H1 (cell line): ENCODE measurements at regions not wholly inside any gene's neighbourhood (a gene's known extent, or its start where the extent isn't known, plus 50 kb on each side); places are given as distances from the start of the nearest gene placed in this dataset.
A peak's percentile ranks its signal among the peaks of the same experiment; 100 is the strongest.

ENCODE experiments used
- CTCF ChIA-PET: fragments of 300-600 bp; sonication (Branson Sonifier 250); formaldehyde crosslinking; loops from one replicate; lab custom pipeline; 2021; ENCODE audit not compliant: partially characterized antibody; lab: Charles Lee
- POLR2A ChIA-PET: fragments of 300-600 bp; sonication (Branson Sonifier 250); formaldehyde crosslinking; loops from one replicate; lab custom pipeline; 2021; ENCODE audit warnings: inconsistent platforms; ENCODE audit not compliant: partially characterized antibody; lab: Charles Lee
- DNase-seq, 2 experiments: peaks; one replicate each; pipeline versions ENCODE4 v3.0.0 to v3.0.0-alpha.2; 2010 to 2022; ENCODE audit warnings: low spot score in 2 of 2, low read depth in 1 of 2, mixed read lengths in 1 of 2
- FAIRE-seq: peaks from 2 replicates; lab custom pipeline; 2011; peaks lifted over from hg19 to GRCh38; lab: Jason Lieb, UNC
- H2AFZ ChIP-seq: 2 replicates; pipeline ENCODE4 v1.8.1; 2012; ENCODE audit warnings: low read length, inconsistent platforms
- H2AK5ac ChIP-seq: 2 replicates; pipeline ENCODE4 v1.6.1; 2013; ENCODE audit warnings: low read depth, low read length
- H2BK120ac ChIP-seq: replicated peaks from 2 replicates; pipeline ENCODE3; 2013; ENCODE audit warnings: low read depth, low read length, inconsistent platforms
- H2BK12ac ChIP-seq: 2 replicates; pipeline ENCODE4 v1.6.1; 2013; ENCODE audit warnings: low read depth, low read length
- H2BK15ac ChIP-seq: 2 replicates; pipeline ENCODE4 v1.6.1; 2013; ENCODE audit warnings: low read length
- H2BK20ac ChIP-seq: 2 replicates; pipeline ENCODE4 v1.6.1; 2013; ENCODE audit warnings: low read length
- H2BK5ac ChIP-seq: 2 replicates; pipeline ENCODE4 v1.6.1; 2013; ENCODE audit warnings: low read depth, low read length
- H3K14ac ChIP-seq: 2 replicates; pipeline ENCODE4 v1.6.1; 2013; ENCODE audit warnings: inconsistent platforms; ENCODE audit not compliant: insufficient read length
- H3K18ac ChIP-seq: 2 replicates; pipeline ENCODE4 v1.6.1; 2013; ENCODE audit warnings: low read length; ENCODE audit errors: extremely low read depth
- H3K23ac ChIP-seq: 2 replicates; pipeline ENCODE4 v1.6.1; 2013; ENCODE audit warnings: inconsistent platforms; ENCODE audit not compliant: insufficient read length
- H3K23me2 ChIP-seq: 2 replicates; pipeline ENCODE4 v1.6.1; 2013; ENCODE audit warnings: low read depth, low read length
- H3K27ac ChIP-seq: 2 replicates; pipeline ENCODE4 v1.6.1; 2011; ENCODE audit warnings: low read depth, low read length, inconsistent platforms
- H3K27me3 ChIP-seq, 4 experiments: replicated peaks in 1 of 4; 1 replicate in 1 of 4; 2 replicates in 3 of 4; pipeline versions ENCODE4 v1.6.1 to v1.8.1; 2011 to 2013; ENCODE audit warnings: low read length in 3 of 4, mild to moderate bottlenecking in 3 of 4, inconsistent platforms in 2 of 4, mixed read lengths in 2 of 4, moderate library complexity in 1 of 4; ENCODE audit not compliant: control insufficient read depth in 3 of 4, insufficient read depth in 3 of 4; ENCODE audit errors: extremely low read depth in 1 of 4
- H3K36me3 ChIP-seq, 4 experiments: 2 replicates each; pipeline versions ENCODE4 v1.6.1 to v1.8.1; 2011 to 2013; ENCODE audit warnings: mild to moderate bottlenecking in 4 of 4, low read length in 3 of 4, moderate library complexity in 2 of 4, control low read depth in 1 of 4, inconsistent platforms in 1 of 4; ENCODE audit not compliant: insufficient read depth in 4 of 4, control insufficient read depth in 2 of 4
- H3K4ac ChIP-seq: replicated peaks from 2 replicates; pipeline ENCODE3; 2013; ENCODE audit warnings: low read length, low read depth, mixed read lengths, inconsistent platforms; ENCODE audit not compliant: insufficient read length
- H3K4me1 ChIP-seq, 4 experiments: replicated peaks in 1 of 4; 1 replicate in 1 of 4; 2 replicates in 3 of 4; pipeline versions ENCODE4 v1.6.1 to v1.8.1; 2011 to 2013; ENCODE audit warnings: low read length in 3 of 4, inconsistent platforms in 2 of 4, mixed read lengths in 1 of 4; ENCODE audit not compliant: insufficient read depth in 4 of 4, control insufficient read depth in 3 of 4
- H3K4me2 ChIP-seq, 2 experiments: 2 replicates each; pipeline versions ENCODE4 v1.6.1 to v1.8.1; 2011 to 2013; ENCODE audit warnings: low read depth in 2 of 2, low read length in 2 of 2, control low read depth in 1 of 2, inconsistent platforms in 1 of 2, mild to moderate bottlenecking in 1 of 2; ENCODE audit not compliant: insufficient read depth in 1 of 2
- H3K4me3 ChIP-seq, 4 experiments: fragments of 200-600, 300-600 bp in 1 of 4; sonication (generic), shearing (Covaris generic), sonication (Bioruptor Twin) in 1 of 4; 2 replicates each; pipeline versions ENCODE4 v1.5.1 to v1.8.1; 2011 to 2016; ENCODE audit warnings: low read length in 4 of 4, low read depth in 3 of 4, control low read depth in 2 of 4, inconsistent platforms in 2 of 4, mild to moderate bottlenecking in 2 of 4, mixed read lengths in 1 of 4, moderate library complexity in 1 of 4; ENCODE audit not compliant: insufficient read depth in 2 of 4; ENCODE audit errors: extremely low read depth in 1 of 4
- H3K56ac ChIP-seq: replicated peaks from 2 replicates; pipeline ENCODE3; 2013; ENCODE audit warnings: low read depth, mild to moderate bottlenecking, mixed read lengths, low read length, inconsistent platforms; ENCODE audit not compliant: insufficient read length
- H3K79me1 ChIP-seq: 2 replicates; pipeline ENCODE4 v1.6.1; 2013; ENCODE audit warnings: low read depth, low read length, control low read depth
- H3K79me2 ChIP-seq, 2 experiments: 2 replicates each; pipeline versions ENCODE4 v1.6.1 to v1.8.1; 2012 to 2013; ENCODE audit warnings: low read length in 2 of 2, mild to moderate bottlenecking in 2 of 2, inconsistent platforms in 1 of 2; ENCODE audit not compliant: insufficient read depth in 2 of 2, control insufficient read depth in 1 of 2
- H3K9ac ChIP-seq, 4 experiments: replicated peaks in 1 of 4; 1 replicate in 1 of 4; 2 replicates in 3 of 4; pipeline versions ENCODE4 v1.6.1 to v1.8.1; 2011 to 2013; ENCODE audit warnings: low read depth in 3 of 4, low read length in 3 of 4, control low read depth in 2 of 4, mild to moderate bottlenecking in 2 of 4, moderate library complexity in 2 of 4, inconsistent platforms in 1 of 4; ENCODE audit errors: extremely low read depth in 1 of 4
- H3K9me3 ChIP-seq, 2 experiments: 2 replicates each; pipeline versions ENCODE4 v1.6.1 to v1.8.1; 2012 to 2013; ENCODE audit warnings: mild to moderate bottlenecking in 2 of 2, moderate library complexity in 2 of 2, control low read depth in 1 of 2, inconsistent platforms in 1 of 2, low read depth in 1 of 2, low read length in 1 of 2, mixed read lengths in 1 of 2; ENCODE audit not compliant: insufficient read depth in 2 of 2
- H4K20me1 ChIP-seq, 2 experiments: replicated peaks in 1 of 2; 2 replicates each; pipeline versions ENCODE3 to v1.8.1; 2011 to 2013; ENCODE audit warnings: inconsistent platforms in 2 of 2, low read length in 2 of 2, mild to moderate bottlenecking in 1 of 2; ENCODE audit not compliant: insufficient read depth in 2 of 2, control insufficient read depth in 1 of 2
- H4K5ac ChIP-seq: 2 replicates; pipeline ENCODE4 v1.6.1; 2013; ENCODE audit warnings: low read length, low read depth, mixed read lengths, inconsistent platforms; ENCODE audit not compliant: insufficient read length
- H4K8ac ChIP-seq: 2 replicates; pipeline ENCODE4 v1.8.0; 2013; ENCODE audit warnings: mild to moderate bottlenecking, moderate library complexity, low read length, inconsistent platforms; ENCODE audit not compliant: insufficient read depth; ENCODE audit errors: extremely low read depth
- H4K91ac ChIP-seq: replicated peaks from 2 replicates; pipeline ENCODE3; 2013; ENCODE audit warnings: low read length, mixed read lengths, inconsistent platforms; ENCODE audit not compliant: insufficient read length
- BCL11A ChIP-seq, 2 experiments: IDR thresholded peaks; one replicate each; pipeline ENCODE4 v1.6.1; 2011; ENCODE audit warnings: low read depth in 2 of 2, low read length in 2 of 2, mild to moderate bottlenecking in 2 of 2
- CBX5 ChIP-seq: fragments of 300-800, 300-1000 bp; sonication (generic); IDR thresholded peaks from 2 replicates; pipeline ENCODE4 v1.7.1; 2016; ENCODE audit warnings: antibody characterized with exemption, low read length, low read depth
- CREB1 ChIP-seq: IDR thresholded peaks from 2 replicates; pipeline ENCODE4 v1.6.1; 2012; ENCODE audit warnings: inconsistent platforms
- JUND ChIP-seq: IDR thresholded peaks from 2 replicates; pipeline ENCODE4 v1.6.1; 2011; ENCODE audit warnings: mild to moderate bottlenecking, improper control_type of control experiment, low read length
- TAF1 ChIP-seq: IDR thresholded peaks from 2 replicates; pipeline ENCODE4 v1.6.1; 2011; ENCODE audit warnings: mild to moderate bottlenecking, low read depth, low read length
- ZNF274 ChIP-seq: IDR thresholded peaks from 2 replicates; pipeline ENCODE4 v1.7.0; 2012; ENCODE audit warnings: low read length, borderline replicate concordance; ENCODE audit errors: extremely low read depth
- WGBS, 2 experiments: shearing (Covaris generic) in 1 of 2; methylation state at CpG; one replicate each; pipeline versions ENCODE4 v1.1.6 to v1.1.7; 2013 to 2015; ENCODE audit warnings: low lambda C conversion rate in 2 of 2, mixed read lengths in 2 of 2, inconsistent platforms in 1 of 2, low coverage in 1 of 2, missing lambda C conversion rate in 1 of 2; ENCODE audit not compliant: insufficient replicate concordance in 2 of 2, insufficient coverage in 1 of 2, insufficient read length in 1 of 2; ENCODE audit errors: extremely low coverage in 1 of 2, missing lambda C conversion rate in 1 of 2; 5-methylcytosine and 5-hydroxymethylcytosine counted together

DNA sequence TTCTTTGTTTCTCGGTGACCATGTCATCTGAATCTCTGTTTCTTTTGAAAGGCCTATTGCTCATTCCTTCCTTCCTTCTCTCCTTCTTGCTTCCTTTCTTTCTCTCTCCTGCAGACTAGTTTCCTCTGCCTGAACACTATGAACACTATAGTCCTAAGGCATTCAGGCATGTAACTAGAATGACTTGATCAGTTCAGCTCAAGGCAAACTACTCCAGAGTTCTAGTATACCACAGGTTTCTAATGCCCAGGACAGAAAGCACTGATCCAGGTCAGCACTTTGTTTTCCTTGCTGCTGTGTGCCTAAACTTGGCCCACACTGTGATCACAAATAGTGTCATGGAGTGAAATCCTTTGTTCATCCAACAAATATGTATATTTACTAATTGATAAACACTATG, 324.1 kb upstream of the GJE1 start:
- Histone ChIP-seq H3K79me1 (no peaks in the 10 kb centered on the region), H2BK15ac (no peak overlapping the region), H3K36me3 (no peaks in the 10 kb centered on the region), H2BK20ac (no peak overlapping the region), H2BK12ac (no peak overlapping the region), H3K4me1 (peaks cover 0 to 3% (median 0%) of the 10 kb centered on the region in 4 experiments; a peak in 1 of 7 replicates), H3K4me2 (no peak overlapping the region), H2AK5ac (no peak overlapping the region), H4K5ac (no peak overlapping the region), H4K8ac (no peak overlapping the region), H3K18ac (no peak overlapping the region), H2BK5ac (no peak overlapping the region), H2BK120ac (no peak overlapping the region), H3K23ac (no peak overlapping the region), H3K4ac (no peak overlapping the region), H2AFZ (peak overlapping the region; percentile 21; the same call in 1 of the 2 replicates), H3K9me3 (no peaks in the 10 kb centered on the region), H3K23me2 (no peaks in the 10 kb centered on the region), H3K56ac (no peak overlapping the region), H3K9ac (no peak overlapping the region), H3K4me3 (no peak overlapping the region), H3K14ac (no peak overlapping the region), H3K27ac (no peak overlapping the region), H3K27me3 (no peaks in the 10 kb centered on the region), H4K91ac (no peak overlapping the region), H3K79me2 (no peaks in the 10 kb centered on the region), H4K20me1 (no peaks in the 10 kb centered on the region)
- POLR2A ChIA-PET = no interaction called here
- TF ChIP-seq CBX5 (no peak), ZNF274 (no peak), JUND (no peak), CREB1 (no peak), TAF1 (no peak), BCL11A (IDR thresholded peaks at IDR 0.05; ENCODE audit: low read depth in 2 of 2, low read length in 2 of 2) (no peak)
- DNase-seq = no peak
- WGBS, 2 experiments = 87% methylated on average over 1 of the region's 1 CpG; no CpG with 5 or more reads in 1 of the 2 experiments
- no peak for FAIRE-seq
- CTCF ChIA-PET = interaction anchor here (1.2 kb wide), 1 partner anchor 349 kb away, joined by 4 read pairs; no protein-coding TSS in a partner anchor
